Activated CD4-positive, alpha-beta T cell treated with anti-CD3 and anti-CD28 coated beads, Interleukin-2, amount 50 U/mL, for 16 hours (primary cell): ENCODE measurements at regions not wholly inside any gene's neighbourhood (a gene's known extent, or its start where the extent isn't known, plus 50 kb on each side); places are given as distances from the start of the nearest gene placed in this dataset.

Source experiments
- DNase-seq: peaks from one replicate; pipeline ENCODE4 v3.0.0-alpha.2; 2020

- no peak for DNase-seq
Observed at GRCh38 chr9:23551929-23552707, 273.9 kb downstream of the ELAVL2 start.

- DNase-seq, result no peak
Observed at GRCh38 chr9:23552876-23553601, 273.0 kb downstream of the ELAVL2 start.

- no peak for DNase-seq
Observed at GRCh38 chr9:23554686-23555085, 271.4 kb downstream of the ELAVL2 start.

GRCh38 chr9:23555851-23556250 lies 270.2 kb downstream of the ELAVL2 start:
- DNase-seq, result no peak

GRCh38 chr9:23556459-23556858 lies 269.6 kb downstream of the ELAVL2 start:
- DNase-seq, result no peak

- no peak for DNase-seq
Observed at GRCh38 chr9:23557689-23558088, 268.4 kb downstream of the ELAVL2 start.

GRCh38 chr9:23559522-23559921 lies 266.5 kb downstream of the ELAVL2 start:
- no peak for DNase-seq

- no peak for DNase-seq
Observed at GRCh38 chr9:23563517-23563916, 262.5 kb downstream of the ELAVL2 start.

GRCh38 chr9:23567516-23568165 lies 258.4 kb downstream of the ELAVL2 start:
- no peak for DNase-seq

- no peak for DNase-seq
Observed at GRCh38 chr9:23571414-23572104, 254.5 kb downstream of the ELAVL2 start.

- no peak for DNase-seq
Observed at GRCh38 chr9:23573800-23574199, 252.2 kb downstream of the ELAVL2 start.

- DNase-seq, result no peak
Observed at GRCh38 chr9:23577611-23578010, 248.4 kb downstream of the ELAVL2 start.

- no peak for DNase-seq
Observed at GRCh38 chr9:23581931-23582330, 244.1 kb downstream of the ELAVL2 start.

- DNase-seq, result no peak
Observed at GRCh38 chr9:23582836-23583235, 243.2 kb downstream of the ELAVL2 start.

GRCh38 chr9:23586906-23587305 lies 239.1 kb downstream of the ELAVL2 start:
- DNase-seq, result no peak

- no peak for DNase-seq
Observed at GRCh38 chr9:23587433-23587832, 238.6 kb downstream of the ELAVL2 start.

GRCh38 chr9:23587903-23588302 lies 238.1 kb downstream of the ELAVL2 start:
- DNase-seq, result no peak

GRCh38 chr9:23590276-23591000 lies 235.6 kb downstream of the ELAVL2 start:
- DNase-seq, result no peak

- no peak for DNase-seq
Observed at GRCh38 chr9:23594421-23594820, 231.6 kb downstream of the ELAVL2 start.

GRCh38 chr9:23596913-23597634 lies 229.0 kb downstream of the ELAVL2 start:
- no peak for DNase-seq

GRCh38 chr9:23598994-23599393 lies 227.0 kb downstream of the ELAVL2 start:
- DNase-seq, result no peak

GRCh38 chr9:23603311-23603710 lies 222.7 kb downstream of the ELAVL2 start:
- no peak for DNase-seq
